GM12865 (cell line): ENCODE measurements at regions not wholly inside any gene's neighbourhood (a gene's known extent, or its start where the extent isn't known, plus 50 kb on each side); places are given as distances from the start of the nearest gene placed in this dataset.

Experiments
- DNase-seq: peaks from one replicate; pipeline ENCODE4 v3.0.0; 2010; ENCODE audit warnings: low read depth
- H3K4me3 ChIP-seq: 2 replicates; pipeline ENCODE4 v1.5.1; 2011; ENCODE audit warnings: mild to moderate bottlenecking, low read depth, low read length, control low read depth
- TF ChIP-seq, protein P1 (sequence below): IDR thresholded peaks from 2 replicates; pipeline ENCODE4 v1.5.1; 2011; ENCODE audit warnings: low read length, control low read depth, low read depth, inconsistent platforms; ENCODE audit not compliant: insufficient read depth; ENCODE audit errors: missing control alignments

DNA sequence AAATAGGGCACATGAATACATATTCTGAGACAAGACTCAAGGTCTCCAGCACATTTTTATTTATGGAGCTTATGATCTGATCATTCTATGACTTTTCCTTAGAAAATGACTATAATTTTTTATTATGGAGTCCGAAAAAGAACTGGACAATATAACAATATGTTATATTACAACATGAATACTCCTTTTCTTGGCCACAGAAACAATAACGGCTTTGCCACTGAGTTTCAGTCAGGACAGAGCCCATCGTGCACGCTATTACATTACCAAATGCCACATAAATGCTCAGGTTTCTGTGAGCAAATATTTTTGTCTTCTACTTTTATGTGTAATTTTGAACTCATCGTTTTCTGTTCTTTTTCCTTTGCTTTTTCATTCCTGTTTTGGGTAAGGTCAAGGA lies 509.2 kb upstream of the ZEB2 start:
- TF ChIP-seq, protein P1, sequence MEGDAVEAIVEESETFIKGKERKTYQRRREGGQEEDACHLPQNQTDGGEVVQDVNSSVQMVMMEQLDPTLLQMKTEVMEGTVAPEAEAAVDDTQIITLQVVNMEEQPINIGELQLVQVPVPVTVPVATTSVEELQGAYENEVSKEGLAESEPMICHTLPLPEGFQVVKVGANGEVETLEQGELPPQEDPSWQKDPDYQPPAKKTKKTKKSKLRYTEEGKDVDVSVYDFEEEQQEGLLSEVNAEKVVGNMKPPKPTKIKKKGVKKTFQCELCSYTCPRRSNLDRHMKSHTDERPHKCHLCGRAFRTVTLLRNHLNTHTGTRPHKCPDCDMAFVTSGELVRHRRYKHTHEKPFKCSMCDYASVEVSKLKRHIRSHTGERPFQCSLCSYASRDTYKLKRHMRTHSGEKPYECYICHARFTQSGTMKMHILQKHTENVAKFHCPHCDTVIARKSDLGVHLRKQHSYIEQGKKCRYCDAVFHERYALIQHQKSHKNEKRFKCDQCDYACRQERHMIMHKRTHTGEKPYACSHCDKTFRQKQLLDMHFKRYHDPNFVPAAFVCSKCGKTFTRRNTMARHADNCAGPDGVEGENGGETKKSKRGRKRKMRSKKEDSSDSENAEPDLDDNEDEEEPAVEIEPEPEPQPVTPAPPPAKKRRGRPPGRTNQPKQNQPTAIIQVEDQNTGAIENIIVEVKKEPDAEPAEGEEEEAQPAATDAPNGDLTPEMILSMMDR: no peak
- DNase-seq: no peak
- no peak overlapping the region for H3K4me3 ChIP-seq

DNA sequence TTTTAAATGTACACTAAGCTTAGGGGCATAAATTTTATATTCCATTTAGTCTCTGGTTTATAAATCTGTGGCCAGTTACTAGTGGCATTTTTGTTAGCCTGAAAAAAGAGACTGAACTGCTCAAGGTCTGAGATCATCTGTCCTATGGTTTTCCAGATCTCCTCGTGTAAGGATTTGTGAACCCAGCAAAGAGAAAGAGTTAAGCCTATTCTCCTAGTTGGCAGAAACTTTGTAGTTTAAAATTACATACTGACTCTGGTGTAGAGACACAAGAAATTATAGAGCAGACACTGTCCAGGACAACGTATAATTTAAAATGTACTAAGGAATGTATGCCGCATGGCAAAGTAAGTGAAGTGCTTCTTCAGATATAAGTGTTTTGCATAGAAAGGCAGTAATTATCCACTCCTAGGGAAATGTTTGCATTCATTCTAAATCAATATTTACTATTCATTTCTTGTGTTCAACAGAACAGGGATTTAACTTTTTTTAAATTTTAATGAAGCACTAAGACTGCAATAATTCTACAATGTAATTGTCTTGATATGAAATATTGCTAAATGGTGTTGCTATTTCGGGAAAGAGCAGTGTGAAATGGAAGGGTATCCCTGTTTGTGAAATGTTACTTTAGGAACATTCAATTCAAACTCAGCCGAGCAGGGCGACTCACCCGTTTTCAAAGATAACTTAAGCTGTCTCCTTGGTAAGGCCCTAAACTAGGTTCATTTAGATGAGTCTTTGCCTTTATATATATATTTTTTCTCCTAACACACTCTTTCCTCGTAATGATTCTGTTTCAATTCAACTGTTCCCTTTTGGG lies 508.4 kb upstream of the ZEB2 start:
- TF ChIP-seq, protein P1: no peak
- no peak for DNase-seq
- no peak overlapping the region for H3K4me3 ChIP-seq

DNA sequence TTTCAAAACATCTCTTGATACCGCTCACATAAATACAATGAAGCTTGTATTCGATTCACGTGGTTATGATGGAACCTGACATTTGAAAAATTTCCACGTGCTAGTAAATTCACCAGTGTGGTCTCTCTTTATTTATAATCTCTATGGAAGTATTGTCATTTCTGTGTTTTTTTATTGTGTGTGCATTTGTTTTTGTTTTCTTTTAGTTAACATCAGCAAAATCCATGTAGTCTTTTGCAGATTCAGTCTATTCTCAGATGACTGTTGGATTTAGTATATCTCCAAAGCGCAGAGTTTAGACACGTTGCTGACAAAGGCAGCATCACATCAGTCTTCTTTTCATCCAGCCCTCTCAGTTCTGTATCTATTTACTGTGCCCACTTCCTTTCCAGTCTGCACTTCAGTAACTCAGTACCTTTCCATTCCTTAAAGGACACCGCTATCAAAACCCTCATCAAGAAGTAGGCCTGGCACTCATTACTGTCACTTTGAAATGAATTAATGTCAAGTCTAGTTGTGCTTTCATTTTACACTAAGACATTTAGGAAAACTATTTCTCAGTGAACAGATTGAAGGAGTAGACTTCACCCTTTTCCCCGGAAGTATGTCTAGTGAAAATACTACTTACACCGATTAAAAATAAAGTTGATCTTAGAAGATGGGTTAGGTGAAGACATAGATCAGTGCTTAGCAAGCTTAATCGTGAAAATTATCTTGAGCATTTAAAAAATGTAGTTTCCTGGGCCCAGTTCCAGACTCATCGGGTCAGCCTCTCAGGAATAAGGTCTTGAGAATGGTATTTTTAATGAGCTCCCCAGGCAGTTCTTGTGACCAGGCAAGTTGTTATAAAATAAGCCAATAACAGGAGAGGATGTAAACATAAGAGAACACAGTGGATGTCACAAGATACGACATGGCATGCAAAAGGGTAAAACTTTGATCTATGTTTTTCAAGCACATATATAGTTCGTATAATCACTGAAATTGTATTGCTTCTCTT lies 506.8 kb upstream of the ZEB2 start:
- DNase-seq: no peak
- H3K4me3 ChIP-seq: no peak overlapping the region
- TF ChIP-seq, protein P1: no peak

DNA sequence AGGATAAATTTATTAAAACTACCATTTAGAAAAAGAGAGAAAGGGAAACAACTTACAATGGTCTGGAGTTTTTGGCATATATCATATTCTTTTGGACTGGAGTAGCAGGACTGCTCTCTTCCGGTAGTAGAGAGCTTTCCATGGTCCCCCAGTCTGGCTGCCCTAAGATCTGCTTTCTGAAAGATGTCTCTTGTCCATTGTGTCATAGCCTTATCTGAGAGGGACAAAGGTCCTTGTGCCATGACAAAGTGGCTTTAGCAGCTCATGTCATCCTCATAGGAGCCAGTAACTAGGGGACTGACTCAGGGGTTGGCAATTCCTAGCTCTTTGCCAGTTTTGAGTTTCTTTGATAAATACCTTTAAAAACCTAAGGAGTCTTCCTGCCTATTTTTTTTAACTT lies 505.5 kb upstream of the ZEB2 start:
- no peak overlapping the region for H3K4me3 ChIP-seq
- DNase-seq: no peak
- TF ChIP-seq, protein P1: no peak

DNA sequence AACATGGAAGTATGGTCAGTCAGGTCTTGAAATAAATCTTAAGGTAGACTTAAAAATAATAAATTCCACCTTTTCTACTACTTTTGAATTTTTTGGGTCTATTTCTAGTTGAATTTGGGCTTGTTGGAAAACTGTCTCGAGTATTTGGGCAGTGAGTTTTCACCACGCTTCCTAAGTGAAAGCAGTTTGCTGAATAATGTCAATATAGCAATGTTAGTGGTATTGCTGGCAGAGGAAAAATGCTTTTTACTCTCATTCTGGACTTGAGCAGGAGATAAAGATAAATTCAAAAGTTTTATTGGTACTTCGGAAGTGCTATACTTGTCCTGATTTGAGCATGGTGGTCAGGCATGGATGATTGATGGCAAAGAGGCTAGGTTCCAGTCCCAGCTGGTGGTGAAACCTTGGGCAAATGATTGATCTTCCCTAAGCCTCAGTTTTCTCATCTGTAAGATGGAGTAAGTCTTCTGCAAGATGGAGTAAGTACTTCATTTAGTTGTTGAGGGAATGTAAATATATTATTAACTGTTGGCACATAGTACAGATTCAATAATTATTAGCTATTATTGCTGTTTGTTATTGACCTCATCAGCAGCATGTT lies 503.5 kb upstream of the ZEB2 start:
- TF ChIP-seq, protein P1: no peak
- H3K4me3 ChIP-seq: no peak overlapping the region
- no peak for DNase-seq

DNA sequence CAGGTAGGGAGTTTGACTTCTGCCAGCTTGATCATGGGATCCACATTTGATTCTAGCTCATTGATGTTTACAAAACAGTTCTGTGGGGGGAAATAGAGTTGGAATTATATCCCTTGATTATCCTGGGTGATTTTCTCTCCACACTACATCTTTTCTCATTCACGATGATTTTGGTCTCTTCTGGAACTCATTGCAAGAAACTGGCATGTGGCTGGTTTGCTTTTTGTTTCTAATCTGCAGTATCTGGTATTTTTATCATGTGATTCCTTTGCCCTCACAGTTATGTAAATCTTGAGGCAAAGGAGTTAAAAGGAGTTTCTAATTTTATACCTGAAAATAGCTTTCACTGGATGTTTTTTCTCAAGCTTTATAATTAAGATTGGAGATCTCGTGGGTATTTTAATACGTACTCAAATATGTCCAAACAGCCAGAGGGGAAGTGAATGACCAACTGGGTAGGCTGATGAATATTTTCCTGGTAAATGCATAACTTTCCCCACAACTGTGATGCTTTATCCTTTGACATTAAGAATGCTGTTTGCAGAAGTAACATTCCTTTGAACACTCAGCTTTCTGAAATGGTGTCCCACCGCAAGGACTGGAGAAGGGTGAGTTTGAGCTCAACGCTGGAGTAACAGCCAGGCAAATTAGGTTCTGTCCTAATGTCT lies 502.9 kb upstream of the ZEB2 start:
- TF ChIP-seq, protein P1: no peak
- H3K4me3 ChIP-seq: no peak overlapping the region
- DNase-seq: no peak
